NCI-H146 (cell line): ENCODE measurements at regions not wholly inside any gene's neighbourhood (a gene's known extent, or its start where the extent isn't known, plus 50 kb on each side); places are given as distances from the start of the nearest gene placed in this dataset.
A peak's percentile ranks its signal among the peaks of the same experiment; 100 is the strongest.

Experiments used
- DNase-seq: peaks from one replicate; lab custom pipeline; 2025; lab: John Stamatoyannopoulos, UW

DNA sequence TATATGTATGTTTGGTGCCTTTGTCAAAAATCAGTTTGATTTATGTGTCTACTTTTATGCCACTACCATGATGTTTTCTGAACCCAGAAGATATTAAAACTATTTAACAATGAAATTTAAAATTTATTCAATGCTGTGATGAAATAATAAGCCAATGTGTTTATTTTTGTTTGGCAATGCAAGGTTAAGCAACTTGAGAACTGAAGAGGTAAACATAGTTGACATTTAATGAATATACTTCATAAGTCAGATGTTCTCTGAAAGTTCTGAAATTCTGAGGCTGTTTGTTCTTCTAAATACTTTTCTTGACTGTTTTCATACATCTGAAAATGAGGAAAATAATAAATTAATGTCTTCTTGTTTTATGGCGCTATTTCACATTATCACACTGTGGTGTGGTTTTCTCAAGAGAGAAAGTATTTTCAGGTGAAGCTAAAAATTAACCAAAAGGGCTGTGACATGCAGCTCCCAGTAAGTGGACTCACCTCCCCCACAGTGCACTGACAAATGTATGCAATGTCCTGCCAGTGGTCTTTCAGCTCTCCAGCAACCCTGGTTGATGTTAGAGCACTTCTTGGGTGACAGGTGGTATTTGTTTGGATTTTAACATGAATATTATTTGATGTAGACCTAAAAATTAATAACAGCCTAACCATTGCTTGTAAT is 863.6 kb upstream of the SALL3 start:
- no peak for DNase-seq

DNA sequence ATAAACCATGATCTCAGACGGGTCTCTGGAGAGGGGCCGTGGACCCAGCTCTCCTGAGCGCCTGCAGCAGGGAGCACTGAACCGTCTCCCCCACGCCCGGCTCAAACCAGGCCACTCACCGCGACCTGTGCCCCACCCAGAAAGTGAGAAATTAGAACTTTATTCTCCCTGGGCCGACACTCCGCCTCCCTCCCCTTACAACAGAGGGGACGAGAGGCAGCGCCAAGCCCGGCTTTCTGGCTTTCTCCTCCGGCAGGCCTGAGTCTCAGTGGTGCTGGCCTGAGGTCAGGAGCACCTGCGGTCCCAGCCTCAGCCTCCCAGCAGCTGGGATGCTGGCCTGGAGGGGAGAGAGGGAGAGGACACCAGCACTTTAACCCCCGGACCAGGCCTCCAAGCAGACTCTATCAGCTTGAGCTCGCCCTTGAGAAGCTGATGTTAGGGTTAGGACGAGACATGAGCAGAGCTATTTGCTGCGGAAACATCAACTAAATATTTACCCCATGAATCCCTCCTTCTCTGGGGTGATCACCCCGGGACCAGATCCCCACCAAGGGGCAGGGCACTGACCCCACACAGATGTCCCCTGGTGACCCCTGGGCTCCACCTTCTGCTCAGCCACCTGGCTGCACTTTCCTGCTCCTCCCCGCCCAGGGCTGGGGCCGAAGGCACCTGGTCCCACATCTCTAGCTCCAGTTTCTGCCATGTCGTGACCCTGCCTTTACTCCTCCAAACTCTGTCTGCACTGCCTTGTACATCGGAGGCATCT is 856.3 kb upstream of the SALL3 start:
- no peak for DNase-seq

DNA sequence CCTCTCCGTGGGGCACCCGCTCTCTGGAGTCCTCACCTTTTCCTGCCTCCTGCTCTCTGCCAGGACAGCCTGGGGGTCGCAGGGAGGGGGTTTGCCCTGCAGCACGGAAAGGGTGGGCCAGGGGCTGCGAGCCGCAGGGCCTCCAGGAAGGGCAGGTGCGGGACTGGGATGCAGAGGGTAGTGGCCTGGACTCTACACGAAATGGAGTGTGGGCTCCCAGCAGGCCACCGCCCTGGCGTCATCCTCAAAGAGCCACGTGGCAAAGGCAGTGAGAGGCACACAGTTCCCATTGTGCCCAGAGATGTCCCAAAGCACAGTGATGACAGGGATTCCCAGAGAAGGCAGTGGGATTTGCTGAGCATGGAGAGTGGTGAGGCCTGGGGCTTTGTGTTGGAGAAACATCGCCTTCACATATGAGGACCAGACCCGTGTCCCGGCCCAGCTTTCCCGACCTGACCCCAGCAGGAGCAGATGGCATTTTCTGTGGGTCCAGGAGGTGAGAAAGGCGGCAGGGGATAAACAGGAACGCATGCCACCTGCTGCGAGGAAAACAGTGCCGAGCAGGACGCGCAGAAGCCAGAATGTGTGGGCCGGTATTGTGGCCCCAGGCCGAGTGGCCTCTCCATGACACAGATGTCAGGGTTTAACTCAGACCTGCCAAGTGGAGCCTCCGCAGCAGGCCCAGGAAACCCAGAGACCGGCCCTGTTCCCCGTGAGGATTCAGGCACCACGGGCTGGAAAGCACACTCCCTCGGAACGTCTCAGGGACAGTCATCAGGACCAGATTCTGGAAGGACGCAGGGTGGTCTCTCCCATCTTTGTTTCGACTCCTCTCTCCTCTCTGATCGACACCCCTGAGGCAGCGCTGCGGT is 855.5 kb upstream of the SALL3 start:
- no peak for DNase-seq

DNA sequence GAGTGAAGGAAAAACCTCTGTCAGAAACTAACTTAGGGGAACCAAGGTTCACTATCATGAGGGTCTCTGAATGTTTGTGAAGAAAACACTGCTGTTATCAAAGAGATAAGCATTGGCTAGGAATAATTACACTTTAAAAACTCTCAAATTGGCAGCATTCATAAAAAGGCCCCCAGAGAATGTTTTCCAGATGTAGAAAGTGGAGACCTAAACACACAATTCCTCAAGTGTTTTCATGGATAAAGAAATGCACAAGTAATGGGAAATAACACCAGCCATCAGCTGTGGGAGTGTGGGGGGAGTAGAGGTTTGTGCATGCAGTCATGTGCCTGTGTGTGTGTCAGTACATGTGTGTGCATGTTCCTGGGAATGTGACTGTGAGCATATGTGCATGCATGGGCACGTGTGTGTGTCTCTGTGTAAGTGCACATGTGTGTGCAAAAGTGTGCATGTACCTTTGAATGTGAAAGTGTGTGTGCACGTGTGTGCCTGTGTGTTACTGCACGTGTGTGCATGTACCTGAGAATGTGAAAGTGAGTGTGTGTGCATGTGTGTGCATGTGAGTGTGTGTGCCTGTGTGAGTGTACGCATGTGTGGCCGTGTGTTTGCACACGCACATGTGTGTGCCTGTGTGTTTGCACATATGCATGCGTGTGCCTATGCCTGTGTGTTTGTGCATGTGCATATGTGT is 854.3 kb upstream of the SALL3 start:
- no peak for DNase-seq

DNA sequence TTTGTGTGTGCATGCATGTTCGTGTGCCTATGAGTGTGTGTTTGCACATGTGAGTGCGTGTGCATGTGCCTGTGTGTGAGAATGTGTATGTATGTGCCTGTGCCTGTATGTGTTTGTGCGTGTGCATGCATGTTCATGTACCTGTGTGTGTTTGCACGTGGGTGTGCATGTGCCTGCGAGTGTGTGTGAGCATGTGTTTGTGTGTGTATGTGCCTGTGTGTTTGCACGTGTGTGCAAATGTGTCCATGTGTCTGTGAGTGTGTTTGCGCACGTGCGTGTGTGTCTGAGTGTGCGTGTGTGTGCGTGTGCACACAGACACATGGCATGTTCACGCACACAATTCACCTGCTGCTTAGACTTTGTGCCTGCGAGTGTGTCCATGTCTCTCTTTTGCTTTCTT is 853.5 kb upstream of the SALL3 start:
- DNase-seq: no peak

DNA sequence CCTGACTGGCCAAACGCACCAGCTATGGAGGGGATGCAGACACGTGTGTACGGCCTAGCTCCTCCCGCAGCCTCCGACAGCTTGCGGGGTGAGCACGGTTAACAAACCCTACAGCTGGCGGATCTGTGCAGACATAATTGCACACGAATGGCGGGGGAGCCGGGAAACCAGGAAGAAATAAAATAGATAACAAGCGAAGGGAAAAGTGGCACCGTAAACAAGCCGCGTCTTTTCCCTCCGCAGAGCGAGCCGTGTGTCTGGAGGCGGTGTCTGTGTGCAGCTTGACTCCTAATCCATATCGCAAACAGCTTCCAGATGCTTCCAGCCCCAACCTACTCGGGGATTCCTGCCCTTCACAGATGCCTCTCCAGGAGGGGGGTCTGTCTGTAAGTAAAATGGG is 853.1 kb upstream of the SALL3 start:
- DNase-seq: no peak

DNA sequence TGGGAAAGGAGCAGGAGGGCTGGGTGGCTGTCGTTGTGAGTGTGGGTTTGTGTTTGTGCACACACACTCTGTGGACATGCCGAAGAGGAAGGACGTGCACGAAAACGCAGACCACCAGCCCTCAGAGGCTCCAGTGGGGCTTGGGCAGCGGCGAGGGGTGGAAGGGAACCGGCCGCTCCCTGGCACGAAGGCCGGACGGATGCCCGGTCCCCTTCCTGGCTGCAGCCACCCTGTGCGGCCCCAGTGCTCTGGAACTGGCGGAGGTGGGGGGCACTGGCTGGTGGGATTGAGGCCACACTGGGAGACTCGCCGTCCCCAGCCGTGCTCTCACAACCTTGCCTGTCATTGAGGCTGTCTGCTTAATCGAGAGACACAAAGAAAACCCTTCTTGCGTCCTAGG is 852.6 kb upstream of the SALL3 start:
- no peak for DNase-seq

DNA sequence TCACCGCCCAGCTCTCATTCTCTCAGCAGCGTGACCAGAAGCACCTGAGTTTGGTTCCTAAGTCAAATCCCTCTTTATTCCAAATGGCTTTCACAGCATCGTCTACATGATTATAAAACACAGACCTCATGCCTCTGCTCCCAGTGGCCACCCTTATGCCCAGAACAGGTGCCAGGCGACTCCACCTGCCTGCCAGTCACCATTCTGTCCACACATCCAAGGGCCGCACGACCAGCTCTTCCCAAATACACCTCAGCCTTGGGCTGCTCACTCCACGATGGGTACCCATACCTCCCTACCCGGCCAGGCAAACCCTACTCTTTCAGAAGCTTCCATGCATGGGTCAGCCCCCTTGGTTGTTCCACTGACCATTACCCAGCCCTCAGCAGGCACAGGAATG is 851.6 kb upstream of the SALL3 start:
- no peak for DNase-seq

DNA sequence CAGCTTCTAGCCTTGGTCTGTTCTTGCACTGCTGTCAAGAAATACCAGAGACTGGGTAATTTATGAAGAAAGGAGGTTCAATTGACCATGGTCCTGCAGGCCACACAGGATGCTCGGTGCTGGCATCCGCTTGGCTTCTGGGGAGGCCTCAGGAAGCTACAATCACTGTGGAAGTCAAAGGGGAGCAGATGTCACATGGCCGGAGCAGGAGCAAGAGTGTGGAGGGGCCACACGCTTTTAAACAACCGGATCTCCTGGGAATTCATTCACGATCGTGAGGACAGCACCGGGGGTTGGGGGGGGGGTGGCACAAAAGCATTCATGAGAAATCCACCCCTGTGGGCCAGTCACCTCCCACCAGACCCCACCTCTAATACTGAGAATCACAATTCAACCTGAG is 850.4 kb upstream of the SALL3 start:
- DNase-seq: no peak

DNA sequence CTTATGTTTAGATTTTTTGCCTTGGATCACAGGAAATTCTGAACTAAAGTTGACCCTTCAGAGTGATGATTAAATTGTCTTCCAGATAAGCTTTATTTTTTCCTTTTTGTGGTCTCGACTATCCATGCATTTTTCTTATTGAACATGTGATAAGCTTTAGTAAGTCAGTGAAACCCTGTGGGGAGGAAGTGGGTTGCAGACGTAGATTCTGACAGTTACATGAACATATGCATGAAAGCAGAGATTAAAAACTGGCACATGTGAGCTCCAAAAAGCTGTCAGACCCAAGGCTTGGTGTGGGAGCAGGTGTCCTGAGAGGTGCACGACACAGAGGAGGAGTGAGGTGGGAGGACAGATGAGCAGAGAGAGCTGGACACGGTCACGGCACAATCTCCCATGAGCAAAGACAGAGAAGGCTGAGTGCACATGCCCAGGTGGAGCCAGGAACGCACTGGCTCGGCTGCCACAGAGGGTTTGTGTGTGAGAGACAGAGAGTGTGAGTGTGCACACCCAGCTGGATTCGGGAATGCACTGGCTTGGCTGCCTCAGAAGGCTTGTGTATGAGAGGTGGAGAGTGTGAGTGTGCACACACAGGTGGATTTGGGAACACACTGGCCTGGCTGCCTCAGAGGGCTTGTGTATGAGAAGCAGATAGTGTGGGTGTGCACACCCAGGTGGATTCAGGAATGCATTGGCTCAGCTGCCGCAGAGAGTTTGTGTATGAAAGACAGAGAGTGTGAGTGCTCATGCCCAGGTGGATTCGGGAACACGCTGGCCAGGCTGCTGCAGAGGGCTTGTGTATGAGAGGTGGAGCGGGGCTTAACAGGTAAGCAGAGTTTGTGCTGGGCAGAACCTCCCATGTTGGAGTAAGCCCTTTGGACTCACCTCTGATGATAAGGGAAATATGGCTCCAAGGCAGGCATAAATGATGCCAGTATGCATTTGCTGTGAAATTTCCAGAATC is 849.1 kb upstream of the SALL3 start:
- no peak for DNase-seq

DNA sequence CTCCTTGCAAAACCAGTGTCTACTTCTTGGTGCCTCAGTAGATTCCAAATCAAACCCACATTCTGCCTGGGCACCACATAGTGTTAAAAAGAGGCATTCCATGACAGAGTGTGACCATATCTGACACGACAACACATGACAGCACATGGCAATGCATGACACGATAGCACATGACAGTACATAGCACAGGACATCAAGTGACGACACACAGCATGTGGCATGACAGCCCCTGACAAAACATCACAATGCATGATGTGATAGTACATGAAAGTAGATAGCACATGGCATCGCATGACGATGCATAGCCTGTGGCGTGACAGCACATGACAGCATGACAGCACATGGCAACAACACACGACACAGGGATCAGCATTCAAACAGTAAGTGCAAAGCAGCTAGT is 845.9 kb upstream of the SALL3 start:
- no peak for DNase-seq

DNA sequence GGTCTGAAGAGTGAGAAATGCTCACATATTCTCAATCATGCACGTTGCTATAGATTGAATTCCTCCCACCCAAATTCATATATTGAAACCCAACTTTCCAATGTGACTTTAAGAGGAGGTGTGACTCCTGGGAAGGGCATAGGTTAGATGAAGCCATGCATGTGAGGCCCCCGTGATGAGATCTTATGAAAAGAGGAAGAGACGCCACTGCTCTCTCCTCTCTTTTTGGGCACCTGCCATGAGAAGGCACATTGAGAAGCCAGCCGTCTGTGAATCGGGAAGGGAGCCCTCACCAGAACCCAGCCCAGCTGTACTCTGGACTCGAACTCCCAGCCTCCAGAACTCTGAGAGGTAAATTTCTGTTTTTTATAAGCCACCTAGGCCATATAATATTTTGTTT is 842.6 kb upstream of the SALL3 start:
- no peak for DNase-seq

DNA sequence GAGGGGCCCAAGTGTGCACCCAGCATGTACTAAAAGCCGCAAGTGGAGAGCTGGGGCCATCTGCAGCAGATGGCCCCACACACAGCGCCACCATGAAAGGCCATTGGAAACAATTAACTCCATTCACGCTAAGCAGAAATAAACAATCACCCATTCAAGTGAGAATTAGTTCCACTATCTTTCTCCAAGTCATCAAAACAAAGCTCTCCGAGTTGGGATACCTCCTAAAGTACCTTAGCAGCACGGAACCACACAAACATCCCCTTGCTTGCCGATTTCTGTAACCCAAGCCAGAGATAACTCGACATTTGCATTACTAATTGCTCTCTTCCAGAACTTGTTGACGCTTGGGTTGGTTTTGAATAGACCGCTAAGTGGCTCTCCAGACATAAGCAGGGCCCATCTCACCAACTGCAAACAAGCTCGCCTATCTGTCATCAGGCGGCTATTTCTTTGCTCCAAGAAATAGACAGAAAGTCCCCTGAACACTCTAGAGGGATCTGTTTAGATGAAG is 840.6 kb upstream of the SALL3 start:
- DNase-seq: peak; percentile 57

DNA sequence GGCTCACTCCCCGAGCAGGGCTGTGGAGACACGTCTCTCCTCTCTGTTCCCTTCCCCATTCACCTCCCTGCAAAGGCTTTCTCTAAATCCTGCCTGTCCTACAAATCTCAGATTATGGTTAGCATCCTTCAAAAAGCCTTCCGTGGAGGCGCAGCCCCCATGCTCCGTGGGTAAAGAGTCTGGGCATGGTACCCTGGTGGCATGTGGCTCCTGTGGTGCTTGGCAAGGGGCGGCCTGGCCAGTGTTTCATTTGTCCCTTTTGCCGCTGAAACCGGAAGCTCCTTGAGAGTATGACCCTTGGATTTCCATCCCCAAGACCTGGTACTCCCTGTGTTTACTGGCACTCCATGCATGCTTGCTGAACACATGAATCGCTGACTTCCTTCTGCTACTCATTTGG is 839.3 kb upstream of the SALL3 start:
- DNase-seq: no peak

DNA sequence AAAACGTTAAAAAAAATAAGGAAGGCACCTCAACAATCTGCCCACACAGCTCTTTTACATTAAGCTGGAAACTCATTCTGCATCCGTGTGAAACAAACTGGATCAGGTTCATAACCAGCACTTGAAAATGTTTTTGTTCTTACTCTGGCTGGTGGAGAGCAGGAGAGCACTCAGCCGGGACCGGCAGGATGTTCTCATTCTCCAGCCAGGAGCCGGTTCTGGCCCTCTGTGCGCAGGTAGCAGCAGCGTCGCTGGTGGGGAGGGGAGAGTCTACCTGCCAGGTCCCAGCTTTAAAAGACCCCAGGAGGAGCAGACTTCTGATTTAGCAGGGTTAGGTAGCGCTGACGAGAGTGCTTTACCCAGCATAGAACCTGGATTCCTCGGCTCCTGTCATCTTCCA is 834.9 kb upstream of the SALL3 start:
- no peak for DNase-seq

DNA sequence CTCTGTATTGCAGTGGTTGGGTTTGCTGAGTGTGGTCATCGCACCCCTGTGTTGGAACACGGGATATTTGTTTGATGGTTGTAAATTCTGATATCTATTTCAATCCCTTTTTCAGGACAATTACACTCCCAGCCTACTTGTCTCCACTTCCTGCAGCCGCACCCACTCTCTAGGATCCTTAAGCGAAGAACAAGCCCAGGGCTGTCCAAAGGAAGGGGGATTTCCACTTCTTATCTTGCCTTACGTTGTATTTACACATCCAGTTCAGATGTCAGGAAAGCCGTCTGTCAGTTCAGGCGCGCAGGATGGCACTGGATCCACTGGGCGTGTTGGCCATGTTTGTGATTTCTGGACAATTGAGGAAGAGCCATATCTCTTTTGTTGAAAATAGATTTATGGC is 834.5 kb upstream of the SALL3 start:
- no peak for DNase-seq

DNA sequence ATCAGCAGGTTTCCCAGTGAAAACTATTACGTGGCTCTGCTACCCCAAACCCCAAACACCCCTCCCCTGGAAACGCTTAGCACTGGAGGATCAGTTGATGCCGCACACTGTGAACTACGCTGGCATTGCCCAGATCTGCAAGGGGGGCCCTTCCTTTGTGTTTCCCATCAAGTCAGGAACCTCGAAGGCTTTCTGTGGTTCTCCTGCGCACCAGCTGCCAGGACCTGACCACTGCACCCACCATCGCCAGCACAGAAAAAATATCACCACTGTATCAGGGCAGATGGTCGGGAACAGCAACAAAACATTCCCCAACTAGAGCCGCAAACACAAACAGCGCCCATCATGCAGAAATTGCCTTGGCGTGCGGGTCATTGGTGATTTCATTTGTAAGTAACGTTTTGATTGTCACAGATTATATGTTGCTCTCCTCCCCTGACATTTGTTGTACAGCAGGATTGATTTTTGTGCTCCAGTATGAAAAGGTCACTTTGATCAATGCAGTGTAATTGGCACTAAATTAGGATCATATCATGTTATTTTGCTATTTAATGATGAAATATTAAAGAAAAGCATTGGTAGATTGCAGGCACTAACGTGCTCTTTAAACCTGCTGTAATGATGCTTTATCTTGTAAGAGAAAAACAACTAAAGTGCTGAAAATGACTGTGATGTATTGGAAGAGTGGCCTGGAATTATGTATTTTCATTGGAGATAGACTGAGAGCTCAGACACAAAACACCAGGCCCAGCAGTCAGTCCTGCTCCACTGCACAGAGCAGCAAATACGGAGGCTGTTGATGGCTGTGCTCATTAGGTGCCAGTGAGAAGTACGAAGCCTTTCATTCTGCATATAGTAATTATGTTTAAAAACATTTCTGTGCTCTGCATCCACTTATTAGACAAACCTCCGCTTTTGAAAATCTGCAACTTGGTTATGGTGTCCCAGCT is 833.2 kb upstream of the SALL3 start:
- no peak for DNase-seq

DNA sequence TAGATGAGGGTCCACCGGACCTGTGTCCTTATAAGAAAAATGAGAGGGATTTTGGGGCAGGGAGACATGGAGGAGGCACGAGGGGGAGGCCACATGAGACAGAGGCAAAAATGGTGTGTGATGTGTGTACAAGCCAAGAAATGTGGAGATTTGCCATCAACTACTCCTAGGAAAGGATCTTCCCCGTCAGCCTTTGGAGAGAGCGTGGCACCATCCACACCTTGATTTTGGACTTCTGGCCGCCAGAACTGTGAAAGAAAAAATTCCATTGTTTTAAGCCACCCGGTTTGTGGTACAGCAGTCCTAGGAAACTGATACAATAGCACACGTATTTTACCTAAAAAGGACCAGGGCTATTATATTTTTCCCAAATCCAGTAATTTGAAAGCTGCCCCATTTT is 829.0 kb upstream of the SALL3 start:
- no peak for DNase-seq

DNA sequence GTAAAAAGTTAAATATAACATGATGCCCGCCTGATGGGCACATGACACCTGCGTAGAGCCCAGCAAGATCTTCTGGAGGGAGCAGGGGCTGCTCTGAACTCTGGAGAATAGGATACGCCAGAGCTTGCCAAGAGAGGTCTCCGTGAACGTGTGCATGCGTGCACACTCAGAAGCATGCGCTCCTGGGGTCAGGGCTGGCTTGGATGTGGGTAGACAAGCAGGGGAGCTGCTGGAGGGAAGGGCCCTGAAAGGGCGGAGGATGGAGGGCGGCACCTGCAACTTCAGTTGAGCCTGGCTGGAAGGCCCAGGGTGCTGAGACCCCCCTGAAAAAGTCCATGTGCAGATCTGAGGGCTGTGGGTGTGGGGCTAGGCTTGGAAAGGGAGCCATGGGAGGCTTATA is 828.4 kb upstream of the SALL3 start:
- no peak for DNase-seq
